Activated B cell treated with CpG ODN at 0.5 μM for 24 hours (primary cell): ENCODE measurements at regions not wholly inside any gene's neighbourhood (a gene's known extent, or its start where the extent isn't known, plus 50 kb on each side); places are given as distances from the start of the nearest gene placed in this dataset.

Experiments used
- ATAC-seq: fragments of 200-7000 bp; cut with Tn5 transposase; one replicate; pipeline ENCODE4 v1.10.0; 2021; ENCODE audit warnings: low read depth, mild to moderate bottlenecking, moderate library complexity
- CTCF ChIA-PET: fragments of 350-600 bp; sonication (Branson Sonifier 250); formaldehyde crosslinking; loops from one replicate; lab custom pipeline; 2021; ENCODE audit warnings: antibody characterized with exemption; lab: Charles Lee
- POLR2A ChIA-PET: fragments of 350-600 bp; sonication (Branson Sonifier 250); formaldehyde crosslinking; loops from one replicate; lab custom pipeline; 2021; ENCODE audit warnings: antibody characterized with exemption; lab: Charles Lee
- DNase-seq: peaks from one replicate; pipeline ENCODE4 v3.0.0; 2022
- H3K27ac Mint-ChIP-seq: one replicate; pipeline ENCODE4 v1.8.0; 2020; ENCODE audit warnings: mixed read lengths
- H3K27me3 Mint-ChIP-seq: one replicate; pipeline ENCODE4 v1.8.0; 2021; ENCODE audit warnings: mixed read lengths
- H3K36me3 Mint-ChIP-seq: one replicate; pipeline ENCODE4 v1.8.0; 2021; ENCODE audit warnings: low read depth, mixed read lengths
- H3K4me1 Mint-ChIP-seq: one replicate; pipeline ENCODE4 v1.8.0; 2021; ENCODE audit warnings: mixed read lengths
- H3K4me3 Mint-ChIP-seq: one replicate; pipeline ENCODE4 v1.8.0; 2020; ENCODE audit warnings: mild to moderate bottlenecking, mixed read lengths
- H3K9me3 Mint-ChIP-seq: one replicate; pipeline ENCODE4 v1.8.0; 2020; ENCODE audit warnings: mixed read lengths
- intact Hi-C: fragments of 100-400 bp; cut with micrococcal nuclease; formaldehyde crosslinking; loops from one replicate; pipeline ENCODE4 v1.15.1; 2024
- TF ChIP-seq, protein P1 (sequence below): fragments of 200-600 bp; IDR thresholded peaks from one replicate; pipeline ENCODE4 v1.8.0; 2022; ENCODE audit warnings: antibody characterized with exemption, mild to moderate bottlenecking

DNA sequence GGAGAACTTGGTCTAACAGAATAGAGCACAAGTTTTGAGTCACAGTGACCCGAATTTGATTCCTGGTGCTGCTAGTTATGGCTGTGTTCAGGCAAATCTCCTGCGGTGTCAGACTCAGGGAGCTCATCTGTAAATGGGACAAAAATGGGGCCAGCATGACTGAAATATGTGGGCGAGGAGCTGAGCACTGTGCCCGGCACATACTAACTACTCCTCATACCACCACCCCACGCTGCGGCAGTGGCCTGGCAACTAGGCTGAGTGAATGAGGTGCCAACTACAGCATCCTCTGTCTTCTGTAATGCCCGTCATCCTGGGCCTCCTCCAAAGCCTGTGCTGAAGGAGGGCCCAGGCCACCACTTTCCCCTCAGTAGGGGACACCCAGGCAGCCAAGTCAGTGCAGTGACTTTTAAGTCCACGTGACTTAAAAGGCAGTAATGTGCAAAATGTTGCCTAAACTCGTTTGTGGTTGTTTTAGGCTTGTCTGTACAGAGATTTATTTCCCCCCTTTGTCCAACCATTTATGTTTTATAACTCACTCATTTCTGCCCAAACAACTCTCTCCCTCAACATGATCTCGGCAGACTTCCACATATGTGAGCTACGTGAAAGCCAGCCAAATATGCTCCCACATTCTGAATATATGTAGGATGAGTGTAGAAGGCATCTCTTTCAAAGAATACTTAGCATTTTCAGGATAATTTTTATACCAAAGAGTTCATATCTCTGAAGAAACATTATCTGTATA is 773.7 kb downstream of the TSN start:
- ChIA-PET CTCF (no interaction called here), POLR2A (no interaction called here)
- Mint-ChIP-seq H3K9me3 (peaks cover 3% of the 10 kb centered on the region), H3K36me3 (no peaks in the 10 kb centered on the region), H3K4me1 (no peaks in the 10 kb centered on the region), H3K27me3 (no peaks in the 10 kb centered on the region), H3K27ac (no peak overlapping the region), H3K4me3 (no peak overlapping the region)
- TF ChIP-seq, protein P1, sequence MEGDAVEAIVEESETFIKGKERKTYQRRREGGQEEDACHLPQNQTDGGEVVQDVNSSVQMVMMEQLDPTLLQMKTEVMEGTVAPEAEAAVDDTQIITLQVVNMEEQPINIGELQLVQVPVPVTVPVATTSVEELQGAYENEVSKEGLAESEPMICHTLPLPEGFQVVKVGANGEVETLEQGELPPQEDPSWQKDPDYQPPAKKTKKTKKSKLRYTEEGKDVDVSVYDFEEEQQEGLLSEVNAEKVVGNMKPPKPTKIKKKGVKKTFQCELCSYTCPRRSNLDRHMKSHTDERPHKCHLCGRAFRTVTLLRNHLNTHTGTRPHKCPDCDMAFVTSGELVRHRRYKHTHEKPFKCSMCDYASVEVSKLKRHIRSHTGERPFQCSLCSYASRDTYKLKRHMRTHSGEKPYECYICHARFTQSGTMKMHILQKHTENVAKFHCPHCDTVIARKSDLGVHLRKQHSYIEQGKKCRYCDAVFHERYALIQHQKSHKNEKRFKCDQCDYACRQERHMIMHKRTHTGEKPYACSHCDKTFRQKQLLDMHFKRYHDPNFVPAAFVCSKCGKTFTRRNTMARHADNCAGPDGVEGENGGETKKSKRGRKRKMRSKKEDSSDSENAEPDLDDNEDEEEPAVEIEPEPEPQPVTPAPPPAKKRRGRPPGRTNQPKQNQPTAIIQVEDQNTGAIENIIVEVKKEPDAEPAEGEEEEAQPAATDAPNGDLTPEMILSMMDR = no peak
- DNase-seq = no peak
- ATAC-seq = no peak
- intact Hi-C loops = no loop called here

DNA sequence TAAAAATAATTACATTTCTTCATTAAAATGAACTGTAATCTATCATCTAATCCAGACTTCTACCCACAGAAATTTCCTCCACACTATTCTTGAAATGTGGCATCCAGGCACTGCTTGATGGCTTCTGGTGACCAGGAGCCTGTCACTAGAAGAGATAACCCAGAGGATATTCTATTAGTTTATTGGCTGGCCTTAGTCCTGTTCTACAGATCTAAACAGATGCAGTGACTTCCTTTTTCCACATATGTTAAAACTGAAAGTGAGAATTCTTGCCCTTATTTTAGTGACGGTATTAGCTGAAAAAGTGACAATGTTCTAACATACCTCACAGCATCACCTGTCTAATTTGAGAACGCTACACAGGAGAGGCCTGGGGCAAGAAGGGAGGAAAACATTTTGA is 775.4 kb downstream of the TSN start:
- Mint-ChIP-seq H3K36me3 (no peaks in the 10 kb centered on the region), H3K27ac (no peak overlapping the region), H3K27me3 (no peaks in the 10 kb centered on the region), H3K4me3 (no peak overlapping the region), H3K9me3 (peaks cover 2% of the 10 kb centered on the region), H3K4me1 (no peaks in the 10 kb centered on the region)
- DNase-seq (no peak), ATAC-seq (no peak)
- POLR2A ChIA-PET = no interaction called here
- TF ChIP-seq, protein P1 = no peak
- CTCF ChIA-PET = no interaction called here
- intact Hi-C loops = no loop called here

DNA sequence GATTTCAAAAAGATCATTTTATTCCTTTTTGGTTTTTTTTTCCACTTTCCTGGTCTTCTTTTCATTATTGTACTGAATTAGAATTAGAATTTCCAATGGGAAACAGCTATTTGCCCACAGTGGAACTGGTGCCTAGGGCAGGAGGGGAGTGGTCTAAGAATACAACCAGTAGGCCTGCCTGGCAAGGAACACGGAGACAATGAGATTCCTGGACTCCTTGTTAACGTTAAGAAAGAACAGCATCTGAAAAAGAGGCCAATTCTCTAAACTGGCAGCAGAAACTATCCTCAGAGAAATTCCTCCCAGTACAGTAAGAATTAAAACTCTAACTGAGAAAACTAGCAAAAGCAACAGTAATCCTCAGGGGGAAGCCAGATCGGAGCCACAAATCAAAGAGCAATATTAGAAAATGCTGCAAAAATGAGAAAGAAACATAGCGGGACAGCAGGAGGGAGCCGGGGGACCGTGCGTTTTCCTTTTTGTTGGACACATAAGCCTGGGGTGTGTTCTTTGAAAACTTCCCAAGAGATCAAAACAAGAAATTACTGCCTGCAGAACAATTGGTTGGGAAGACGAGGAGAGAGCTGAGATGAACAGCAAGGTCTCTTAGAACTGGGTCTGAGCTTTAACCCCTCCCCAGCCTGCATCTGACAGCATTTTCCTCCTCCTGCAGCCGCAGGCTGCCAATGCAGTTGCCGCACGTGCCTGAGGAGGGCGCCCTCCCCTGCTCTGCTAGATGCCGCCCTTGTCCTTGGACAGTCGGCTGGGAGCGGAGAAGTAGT is 776.0 kb downstream of the TSN start:
- no peak overlapping the region for H3K4me3 Mint-ChIP-seq
- ChIA-PET POLR2A (no interaction called here), CTCF (no interaction called here)
- TF ChIP-seq, protein P1 = no peak
- H3K27me3 Mint-ChIP-seq = no peaks in the 10 kb centered on the region
- H3K27ac Mint-ChIP-seq = no peak overlapping the region
- DNase-seq (no peak), ATAC-seq (no peak)
- no peaks in the 10 kb centered on the region for H3K36me3 Mint-ChIP-seq
- peaks cover 2% of the 10 kb centered on the region for H3K9me3 Mint-ChIP-seq
- H3K4me1 Mint-ChIP-seq = no peaks in the 10 kb centered on the region
- intact Hi-C loops = no loop called here

DNA sequence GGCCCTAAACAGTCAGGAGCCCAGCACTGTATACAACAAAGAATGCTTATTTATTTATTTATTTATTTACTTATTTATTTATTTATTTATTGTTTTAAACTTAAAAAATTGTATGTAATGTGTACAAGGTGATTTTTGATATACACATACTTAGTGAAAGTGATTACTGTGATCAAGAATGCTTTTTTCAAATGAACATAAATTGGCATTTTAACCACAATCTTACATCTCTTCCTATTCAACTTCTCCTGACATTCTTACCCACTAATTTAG is 776.6 kb downstream of the TSN start:
- TF ChIP-seq, protein P1 = no peak
- Mint-ChIP-seq H3K36me3 (no peaks in the 10 kb centered on the region), H3K4me3 (no peak overlapping the region), H3K27ac (no peak overlapping the region), H3K27me3 (no peaks in the 10 kb centered on the region), H3K9me3 (peaks cover 2% of the 10 kb centered on the region), H3K4me1 (no peaks in the 10 kb centered on the region)
- DNase-seq (no peak), ATAC-seq (no peak)
- CTCF ChIA-PET = no interaction called here
- intact Hi-C loops = no loop called here
- POLR2A ChIA-PET = no interaction called here

DNA sequence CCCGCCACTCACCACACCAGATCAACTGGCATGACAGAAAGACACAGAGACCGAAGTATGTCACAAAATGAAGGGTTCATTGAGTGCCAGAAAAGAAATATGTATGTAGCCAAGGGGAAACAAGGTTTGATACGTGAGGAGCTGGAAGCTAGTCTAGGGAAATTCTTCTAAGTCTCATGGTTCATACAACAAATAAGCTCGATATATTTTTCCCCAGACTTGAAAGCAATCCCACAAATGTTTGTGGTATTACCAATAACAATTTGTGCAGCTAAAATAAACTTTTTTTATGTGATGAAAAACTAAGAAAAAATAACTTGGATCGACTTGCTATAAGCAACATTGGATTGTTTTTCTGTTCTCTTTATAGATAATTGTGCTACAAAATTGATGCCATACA is 777.0 kb downstream of the TSN start:
- ATAC-seq (no peak), DNase-seq (no peak)
- Mint-ChIP-seq H3K27ac (no peak overlapping the region), H3K4me1 (no peaks in the 10 kb centered on the region), H3K27me3 (no peaks in the 10 kb centered on the region), H3K9me3 (peaks cover 2% of the 10 kb centered on the region), H3K4me3 (no peak overlapping the region), H3K36me3 (no peaks in the 10 kb centered on the region)
- intact Hi-C loops = no loop called here
- ChIA-PET POLR2A (no interaction called here), CTCF (no interaction called here)
- TF ChIP-seq, protein P1 = no peak
